GM20431 (cell line): ENCODE measurements at regions not wholly inside any gene's neighbourhood (a gene's known extent, or its start where the extent isn't known, plus 50 kb on each side); places are given as distances from the start of the nearest gene placed in this dataset.

Source experiments
- in situ Hi-C: fragments of 300-500 bp; cut with MseI, MboI; formaldehyde crosslinking; loops from one replicate; pipeline ENCODE4 v1.15.0; 2020; ENCODE audit warnings: low sequenced_read_pairs; ENCODE audit not compliant: unreplicated experiment

GRCh38 chr4:10182446-10183424 lies 66.1 kb upstream of the WDR1 start:
- in situ Hi-C loops: no loop called here

GRCh38 chr4:10181745-10182445 lies 65.3 kb upstream of the WDR1 start:
- in situ Hi-C loops: no loop called here

- in situ Hi-C loops: no loop called here
These were observed 64.5 kb upstream of the WDR1 start for GRCh38 chr4:10180927-10181744.

- in situ Hi-C loops: no loop called here
These were observed 64.0 kb upstream of the WDR1 start for GRCh38 chr4:10180603-10180926.

- in situ Hi-C loops: no loop called here
These were observed 63.5 kb upstream of the WDR1 start for GRCh38 chr4:10179957-10180602.

- in situ Hi-C loops: no loop called here
These were observed 62.2 kb upstream of the WDR1 start for GRCh38 chr4:10178763-10179162.

DNA sequence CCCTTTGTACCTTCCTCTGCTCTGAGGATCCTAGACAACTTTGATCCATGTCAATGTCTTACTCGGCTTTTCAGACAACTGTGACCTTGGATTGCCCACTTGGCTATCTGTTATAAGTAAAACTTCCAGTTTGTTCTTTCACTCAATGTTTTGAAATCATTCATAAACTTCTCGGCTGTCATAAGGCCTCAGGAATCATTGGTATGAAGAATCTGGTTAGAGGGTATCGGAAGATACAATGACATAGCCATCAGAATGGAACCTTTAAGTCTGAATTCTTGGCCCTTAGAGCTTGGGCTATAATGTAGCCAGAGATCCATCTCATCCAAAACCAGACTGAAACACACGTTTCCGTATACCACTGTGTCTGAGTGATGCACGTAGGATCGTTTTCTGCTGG lies 59.0 kb upstream of the WDR1 start:
- in situ Hi-C loops: no loop called here

DNA sequence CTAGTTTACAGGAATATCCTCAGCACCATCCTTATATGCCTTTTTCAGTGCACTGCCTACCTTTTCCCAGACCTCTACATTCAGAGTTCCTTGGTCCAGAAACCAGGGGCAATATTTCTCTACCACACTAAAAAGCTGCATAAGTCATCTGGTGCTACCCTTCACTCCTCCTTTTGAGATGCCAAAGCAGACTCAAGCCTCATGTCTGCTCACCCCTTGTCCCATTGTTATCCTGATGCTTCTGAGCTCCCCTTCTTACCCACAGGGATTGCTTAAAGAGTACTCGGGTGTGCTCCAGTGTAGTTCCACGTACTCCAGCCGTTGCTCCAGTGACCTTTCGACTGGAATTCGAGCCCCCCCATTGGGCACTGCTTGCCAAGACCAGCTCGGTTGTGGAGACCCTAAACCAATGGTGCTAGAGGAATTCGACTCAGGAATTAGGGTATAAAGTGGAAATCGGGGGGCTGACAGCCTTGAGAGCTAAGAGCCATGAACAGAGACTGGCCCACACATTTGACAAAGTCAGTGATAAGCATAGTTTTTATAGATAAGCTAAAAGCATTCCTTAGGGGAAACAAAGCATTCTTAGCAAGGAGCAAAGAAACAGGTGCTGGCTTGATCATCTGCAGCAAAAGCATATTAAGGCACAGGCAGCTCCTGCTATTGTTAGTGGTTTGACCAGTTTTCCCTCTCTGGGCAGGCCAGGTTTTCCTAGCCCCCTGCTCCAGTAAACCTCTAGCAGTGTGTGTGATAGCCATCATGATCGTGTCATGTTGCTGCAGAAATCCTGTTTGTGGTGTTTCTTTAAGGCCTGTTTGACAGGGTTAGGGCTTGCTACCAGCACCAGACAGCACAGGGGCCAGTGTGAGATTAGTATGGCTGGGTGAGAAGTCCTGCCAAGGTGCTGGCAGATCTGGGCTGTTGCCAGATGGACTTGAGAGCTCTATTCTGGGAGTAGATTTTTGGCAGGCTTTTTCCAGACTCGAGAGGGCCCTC lies 57.5 kb upstream of the WDR1 start:
- in situ Hi-C loops: loop anchor here (25.0 kb wide), 1 partner anchor 363 kb away; no protein-coding TSS in a partner anchor

DNA sequence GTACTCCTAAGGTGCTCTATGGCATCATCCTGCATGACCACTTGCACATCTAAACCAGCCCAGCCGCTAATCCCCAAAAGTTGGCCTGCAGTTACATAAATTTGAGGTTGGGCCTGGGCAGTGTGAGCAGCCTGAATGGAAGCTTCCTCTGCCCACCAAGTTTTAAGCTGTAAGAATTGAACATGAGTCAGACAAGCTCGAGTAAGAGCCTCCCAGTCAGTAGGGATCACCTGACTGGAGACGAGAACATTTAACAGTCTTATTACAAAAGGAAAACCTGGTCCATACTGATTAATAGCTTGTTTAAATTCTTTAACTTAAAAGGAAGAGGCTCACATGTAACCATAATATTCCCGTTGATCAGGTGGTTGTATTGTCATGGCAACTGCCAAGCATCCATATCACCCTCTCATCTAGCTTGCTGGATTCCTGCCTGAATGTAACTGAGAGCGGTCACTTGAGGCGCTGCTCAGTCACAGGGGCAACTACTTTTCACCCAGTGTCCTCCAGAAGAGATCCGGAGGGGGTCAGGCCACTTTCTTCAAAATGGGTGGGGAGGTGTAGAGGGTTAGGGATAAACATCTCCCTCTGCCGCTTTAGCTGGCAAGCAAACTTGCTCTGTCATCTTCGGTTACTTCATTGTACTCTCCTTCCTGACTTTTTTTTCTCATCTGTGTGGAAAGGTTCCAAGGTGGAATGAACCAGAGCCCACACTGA lies 56.6 kb upstream of the WDR1 start:
- in situ Hi-C loops: loop anchor here (25.0 kb wide), 1 partner anchor 364 kb away; no protein-coding TSS in a partner anchor

DNA sequence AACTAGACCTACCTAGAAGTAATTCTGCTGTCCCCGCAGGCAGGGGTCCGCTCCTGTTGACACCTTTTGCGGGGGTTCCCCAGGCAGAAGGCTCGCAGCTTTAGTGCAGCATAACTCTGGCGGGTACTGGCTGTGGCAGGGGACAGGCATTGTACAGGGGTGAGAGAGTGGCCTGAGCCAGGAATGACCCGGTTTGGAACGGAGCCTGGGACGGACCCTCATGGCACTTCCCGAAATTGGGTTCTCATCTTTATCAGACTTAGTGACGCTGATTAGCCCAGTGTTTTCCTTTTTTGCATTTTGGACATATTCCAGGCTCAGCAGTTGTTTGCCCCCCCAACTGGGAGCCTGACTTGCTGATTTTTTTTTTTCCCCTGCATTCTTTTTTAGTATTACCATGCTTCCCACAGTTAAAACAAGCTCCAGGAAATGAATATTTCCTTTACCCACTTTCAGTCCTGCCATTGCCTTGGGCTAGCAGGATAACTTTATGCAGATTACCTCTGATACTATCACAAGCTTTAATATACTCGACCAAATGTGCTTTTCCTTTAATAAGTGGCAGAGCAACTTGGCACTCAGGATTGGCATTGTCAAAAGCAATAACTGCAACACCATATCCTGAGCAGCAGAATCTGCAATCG lies 55.8 kb upstream of the WDR1 start:
- in situ Hi-C loops: loop anchor here (25.0 kb wide), 1 partner anchor 365 kb away; no protein-coding TSS in a partner anchor

- in situ Hi-C loops: loop anchor here (25.0 kb wide), 1 partner anchor 366 kb away; no protein-coding TSS in a partner anchor
These were observed 54.5 kb upstream of the WDR1 start for GRCh38 chr4:10171055-10171454.

DNA sequence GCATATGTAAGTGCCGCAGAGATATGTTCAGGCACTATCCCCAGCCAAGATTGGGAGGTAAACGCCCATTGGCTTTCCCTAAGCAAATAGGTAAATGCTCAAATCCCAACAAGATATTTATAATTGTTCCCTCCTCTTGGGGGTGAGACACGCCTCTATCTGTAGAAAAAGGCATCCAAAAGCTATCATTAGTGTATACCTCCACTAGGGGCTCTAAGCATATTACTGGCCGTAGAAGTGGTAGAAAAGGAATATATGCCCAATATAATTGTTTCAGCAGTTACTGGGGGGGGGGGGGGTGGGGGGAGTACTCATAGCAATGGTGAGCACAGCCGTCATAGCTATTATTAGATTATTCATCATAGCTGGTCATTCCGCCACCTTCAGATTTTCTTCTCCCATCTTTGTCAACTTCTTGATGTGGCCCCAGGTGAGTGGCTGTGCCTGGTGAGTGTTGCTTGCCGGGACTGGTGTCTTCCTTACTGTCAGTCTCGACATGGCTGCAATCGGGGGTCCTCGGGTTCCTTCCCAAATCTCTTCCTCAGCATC lies 53.3 kb upstream of the WDR1 start:
- in situ Hi-C loops: loop anchor here (25.0 kb wide), 1 partner anchor 367 kb away; no protein-coding TSS in a partner anchor

GRCh38 chr4:10168151-10168550 lies 51.6 kb upstream of the WDR1 start:
- in situ Hi-C loops: loop anchor here (25.0 kb wide), 1 partner anchor 369 kb away; no protein-coding TSS in a partner anchor

DNA sequence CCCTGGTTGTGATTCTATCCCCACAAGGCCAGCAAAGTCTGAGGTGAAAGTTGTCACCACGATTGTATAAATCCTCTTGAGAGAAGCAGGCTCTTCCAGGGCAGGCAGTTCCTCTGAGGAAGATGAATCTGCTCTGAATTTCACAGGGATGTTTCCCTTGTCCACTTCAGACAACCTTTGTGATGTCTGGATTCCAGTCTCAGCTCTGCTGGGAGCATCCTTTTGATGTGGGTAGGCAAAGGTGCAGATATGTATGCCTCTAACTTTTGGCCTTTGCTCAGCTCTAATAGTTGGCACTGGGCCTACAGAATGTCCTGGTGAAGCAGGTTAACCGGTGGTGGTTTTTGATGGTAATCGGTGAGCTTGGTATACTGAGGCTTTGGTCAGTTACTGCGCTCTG lies 50.6 kb upstream of the WDR1 start:
- in situ Hi-C loops: loop anchor here (25.0 kb wide), 1 partner anchor 370 kb away; no protein-coding TSS in a partner anchor
